Tibial artery (tissue), 4 donors: ENCODE measurements at regions not wholly inside any gene's neighbourhood (a gene's known extent, or its start where the extent isn't known, plus 50 kb on each side); places are given as distances from the start of the nearest gene placed in this dataset.

ENCODE experiments used
- DNase-seq, 2 donors: peaks; one replicate each; pipeline ENCODE4 v3.0.0-alpha.2; 2019
- H3K27ac ChIP-seq, 2 donors: fragments of 200-600 bp; sonication (generic) in 1 of 2; 1 replicate in 1 of 2; 2 replicates in 1 of 2; pipeline ENCODE4 v1.5.1; 2018 to 2019; ENCODE audit warnings: mild to moderate bottlenecking in 1 of 2
- H3K27me3 ChIP-seq, 2 donors: fragments of 200-600 bp; sonication (generic) in 1 of 2; one replicate each; pipeline versions ENCODE4 v1.5.1 to v1.6.0; 2016 to 2019
- H3K36me3 ChIP-seq, 3 donors: fragments of 200-600 bp; sonication (generic) in 2 of 3; one replicate each; pipeline ENCODE4 v1.5.1; 2016 to 2019; ENCODE audit warnings: mild to moderate bottlenecking in 2 of 3
- H3K4me1 ChIP-seq, 4 donors: fragments of 200-600 bp; sonication (generic) in 2 of 4; 1 replicate in 3 of 4; 2 replicates in 1 of 4; pipeline ENCODE4 v1.5.1; 2016 to 2019
- H3K4me3 ChIP-seq, 2 donors: fragments of 200-600 bp; sonication (generic) in 1 of 2; 1 replicate in 1 of 2; 2 replicates in 1 of 2; pipeline ENCODE4 v1.5.1; 2018 to 2019; ENCODE audit warnings: mild to moderate bottlenecking in 2 of 2
- H3K9me3 ChIP-seq, 3 donors: fragments of 200-600 bp; sonication (generic) in 1 of 3; one replicate each; pipeline ENCODE4 v1.5.1; 2016 to 2019
- intact Hi-C: fragments of 100-400 bp; cut with DNase I; formaldehyde crosslinking; loops from one replicate; pipeline ENCODE4 v1.15.0; 2023; ENCODE audit warnings: low total_unique reads
- TF ChIP-seq, protein P1 (sequence below), 2 experiments: fragments of 200-600 bp in 1 of 2; fragments of 450-650 bp in 1 of 2; IDR thresholded peaks; one replicate each; pipeline ENCODE4 v1.5.1; 2017 to 2019; ENCODE audit warnings: antibody characterized with exemption in 2 of 2, mild to moderate bottlenecking in 1 of 2, moderate library complexity in 1 of 2

GRCh38 chr2:88829607-88830463 lies 138.4 kb downstream of the RPIA start:
- Histone ChIP-seq H3K27me3 (peaks cover 0 to 14% of the 10 kb centered on the region in 2 donors), H3K4me1 (no peaks in the 10 kb centered on the region), H3K27ac (no peak overlapping the region), H3K9me3 (no peaks in the 10 kb centered on the region), H3K4me3 (no peak overlapping the region), H3K36me3 (no peaks in the 10 kb centered on the region)
- TF ChIP-seq, protein P1, sequence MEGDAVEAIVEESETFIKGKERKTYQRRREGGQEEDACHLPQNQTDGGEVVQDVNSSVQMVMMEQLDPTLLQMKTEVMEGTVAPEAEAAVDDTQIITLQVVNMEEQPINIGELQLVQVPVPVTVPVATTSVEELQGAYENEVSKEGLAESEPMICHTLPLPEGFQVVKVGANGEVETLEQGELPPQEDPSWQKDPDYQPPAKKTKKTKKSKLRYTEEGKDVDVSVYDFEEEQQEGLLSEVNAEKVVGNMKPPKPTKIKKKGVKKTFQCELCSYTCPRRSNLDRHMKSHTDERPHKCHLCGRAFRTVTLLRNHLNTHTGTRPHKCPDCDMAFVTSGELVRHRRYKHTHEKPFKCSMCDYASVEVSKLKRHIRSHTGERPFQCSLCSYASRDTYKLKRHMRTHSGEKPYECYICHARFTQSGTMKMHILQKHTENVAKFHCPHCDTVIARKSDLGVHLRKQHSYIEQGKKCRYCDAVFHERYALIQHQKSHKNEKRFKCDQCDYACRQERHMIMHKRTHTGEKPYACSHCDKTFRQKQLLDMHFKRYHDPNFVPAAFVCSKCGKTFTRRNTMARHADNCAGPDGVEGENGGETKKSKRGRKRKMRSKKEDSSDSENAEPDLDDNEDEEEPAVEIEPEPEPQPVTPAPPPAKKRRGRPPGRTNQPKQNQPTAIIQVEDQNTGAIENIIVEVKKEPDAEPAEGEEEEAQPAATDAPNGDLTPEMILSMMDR (IDR thresholded peaks at IDR 0.05) = no peak
- intact Hi-C loops = no loop called here
- no peak for DNase-seq

DNA sequence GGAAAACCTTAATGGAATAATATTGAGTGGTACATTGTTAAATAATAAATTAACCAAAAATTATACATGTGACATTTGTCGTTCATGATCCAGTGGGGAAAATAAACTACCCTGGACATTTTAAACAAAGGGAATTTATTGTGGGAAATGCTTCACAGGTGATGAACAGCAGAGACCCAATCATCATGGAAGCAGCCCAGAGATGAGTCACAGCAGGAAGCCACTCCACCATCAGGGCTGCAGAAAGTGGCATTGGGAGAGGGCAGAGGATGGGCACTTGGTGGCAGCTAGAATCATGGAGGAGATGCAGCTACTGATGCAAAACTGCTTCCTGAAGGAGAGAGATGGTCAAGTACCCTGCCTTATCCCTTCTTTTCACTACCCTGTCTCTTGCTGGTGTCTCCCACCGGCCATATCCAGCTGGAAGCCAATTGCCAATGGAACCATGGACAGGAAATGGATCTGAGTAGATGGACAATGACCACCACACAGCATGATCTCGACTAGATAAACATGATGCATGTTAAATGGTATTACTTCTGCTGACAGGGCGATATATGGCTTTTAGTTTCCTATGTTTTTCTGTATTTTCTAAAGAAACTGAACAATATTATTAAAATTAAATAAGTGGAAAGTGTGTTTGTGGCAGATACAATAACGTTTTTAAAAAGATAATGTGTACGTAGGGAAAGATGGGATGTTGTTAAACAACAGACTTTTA lies 139.8 kb downstream of the RPIA start:
- no peak for DNase-seq
- TF ChIP-seq, protein P1 (IDR thresholded peaks at IDR 0.05) = no peak
- Histone ChIP-seq H3K27me3 (peaks cover 0 to 14% of the 10 kb centered on the region in 2 donors), H3K9me3 (no peaks in the 10 kb centered on the region), H3K4me3 (no peak overlapping the region), H3K36me3 (no peaks in the 10 kb centered on the region), H3K4me1 (no peaks in the 10 kb centered on the region), H3K27ac (no peak overlapping the region)
- intact Hi-C loops = no loop called here

- intact Hi-C loops = no loop called here
- no peaks in the 10 kb centered on the region for H3K36me3 ChIP-seq
- H3K4me1 ChIP-seq = no peaks in the 10 kb centered on the region
- no peak overlapping the region for H3K27ac ChIP-seq
- no peak overlapping the region for H3K4me3 ChIP-seq
- peaks cover 0 to 14% of the 10 kb centered on the region in 2 donors for H3K27me3 ChIP-seq
- no peaks in the 10 kb centered on the region for H3K9me3 ChIP-seq
- peak in 1 of 2 donors; percentile 33 for DNase-seq
- TF ChIP-seq, protein P1 (IDR thresholded peaks at IDR 0.05) = peak; percentile 9 to 22
These were observed 140.3 kb downstream of the RPIA start for GRCh38 chr2:88831792-88832248.

DNA sequence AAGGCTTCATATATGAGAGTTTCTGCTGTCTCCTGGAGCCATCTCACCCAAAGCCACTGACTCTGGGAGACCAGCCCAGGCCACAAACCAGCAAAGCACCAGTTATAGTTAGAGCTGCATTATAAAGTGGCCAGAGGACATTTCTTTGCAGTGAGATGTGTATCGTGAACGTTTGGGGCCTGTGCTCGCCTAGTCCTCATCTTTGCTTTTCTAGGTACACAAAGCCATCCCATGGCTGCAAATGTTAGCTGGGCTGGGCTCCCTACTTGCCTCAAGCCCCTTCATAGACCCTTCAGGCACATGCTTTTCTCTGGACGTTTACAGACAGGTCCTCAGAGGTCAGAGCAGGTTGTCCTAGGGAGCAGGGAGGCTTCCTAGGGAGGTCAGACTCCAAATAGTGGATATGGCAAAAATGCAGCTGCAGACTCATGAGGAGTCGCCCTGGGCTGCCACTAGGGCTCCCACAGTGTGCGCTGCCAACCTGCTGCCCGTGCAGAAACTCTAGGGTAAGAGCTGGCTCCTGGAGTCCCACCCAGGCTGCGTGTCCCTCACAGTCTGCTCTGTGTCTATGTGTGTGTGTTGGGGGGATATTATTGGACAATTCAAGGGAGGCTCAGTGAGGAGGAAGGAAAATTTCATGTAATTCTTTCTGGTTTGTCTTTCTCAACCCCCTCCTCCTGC lies 141.0 kb downstream of the RPIA start:
- Histone ChIP-seq H3K27me3 (peaks cover 0 to 14% of the 10 kb centered on the region in 2 donors), H3K36me3 (no peaks in the 10 kb centered on the region), H3K4me3 (no peak overlapping the region), H3K27ac (no peak overlapping the region), H3K4me1 (no peaks in the 10 kb centered on the region), H3K9me3 (no peaks in the 10 kb centered on the region)
- TF ChIP-seq, protein P1 (IDR thresholded peaks at IDR 0.05) = no peak
- intact Hi-C loops = no loop called here
- DNase-seq = no peak

DNA sequence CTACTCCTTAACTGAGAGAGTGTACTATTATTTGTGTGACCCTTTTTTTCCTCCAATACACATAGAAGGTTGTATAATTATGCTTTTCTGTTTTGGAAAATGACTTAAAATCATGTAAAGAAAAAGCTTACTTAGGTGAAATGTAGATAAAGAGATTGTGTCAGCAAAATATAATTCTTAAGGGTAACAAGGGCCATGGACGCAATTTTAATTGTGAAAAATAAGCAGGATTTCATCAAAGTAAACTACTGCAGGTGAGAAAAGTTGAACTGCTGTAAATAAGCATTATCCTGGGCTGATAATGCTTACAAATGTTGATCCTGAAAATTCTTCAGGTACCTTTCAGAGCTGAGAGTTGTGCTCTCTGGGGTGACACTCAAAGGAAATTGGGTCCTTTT lies 141.5 kb downstream of the RPIA start:
- Histone ChIP-seq H3K36me3 (no peaks in the 10 kb centered on the region), H3K9me3 (no peaks in the 10 kb centered on the region), H3K4me1 (no peaks in the 10 kb centered on the region), H3K27ac (no peak overlapping the region), H3K27me3 (peaks cover 0 to 14% of the 10 kb centered on the region in 2 donors), H3K4me3 (no peak overlapping the region)
- intact Hi-C loops = no loop called here
- TF ChIP-seq, protein P1 (IDR thresholded peaks at IDR 0.05) = no peak
- no peak for DNase-seq
